HG02840 (cell line): ENCODE measurements at regions not wholly inside any gene's neighbourhood (a gene's known extent, or its start where the extent isn't known, plus 50 kb on each side); places are given as distances from the start of the nearest gene placed in this dataset.

Experiments
- ATAC-seq: cut with Tn5 transposase; IDR thresholded peaks from one replicate; pipeline ENCODE4 v1.9.1; 2021; ENCODE audit warnings: mild to moderate bottlenecking, moderate library complexity, moderate number of reproducible peaks; ENCODE audit not compliant: unreplicated experiment, low FRiP score

- ATAC-seq: no peak
Measured at GRCh38 chr7:46746695-46747687, 825.9 kb upstream of the IGFBP3 start.

GRCh38 chr7:46745707-46746090 lies 824.6 kb upstream of the IGFBP3 start:
- no peak for ATAC-seq

GRCh38 chr7:46744957-46745706 lies 824.1 kb upstream of the IGFBP3 start:
- ATAC-seq: no peak

- no peak for ATAC-seq
Measured at GRCh38 chr7:46742601-46743000, 821.5 kb upstream of the IGFBP3 start.

GRCh38 chr7:46741938-46742540 lies 821.0 kb upstream of the IGFBP3 start:
- ATAC-seq: no peak

GRCh38 chr7:46741181-46741580 lies 820.1 kb upstream of the IGFBP3 start:
- no peak for ATAC-seq

- ATAC-seq: no peak
Measured at GRCh38 chr7:46739518-46740234, 818.6 kb upstream of the IGFBP3 start.

GRCh38 chr7:46738796-46739195 lies 817.7 kb upstream of the IGFBP3 start:
- ATAC-seq: no peak

- no peak for ATAC-seq
Measured at GRCh38 chr7:46738165-46738564, 817.1 kb upstream of the IGFBP3 start.

- no peak for ATAC-seq
Measured at GRCh38 chr7:46725838-46726237, 804.8 kb upstream of the IGFBP3 start.

GRCh38 chr7:46725136-46725535 lies 804.1 kb upstream of the IGFBP3 start:
- no peak for ATAC-seq

GRCh38 chr7:46723742-46724141 lies 802.7 kb upstream of the IGFBP3 start:
- ATAC-seq: no peak

GRCh38 chr7:46723003-46723402 lies 801.9 kb upstream of the IGFBP3 start:
- no peak for ATAC-seq

GRCh38 chr7:46720761-46721160 lies 799.7 kb upstream of the IGFBP3 start:
- no peak for ATAC-seq

- no peak for ATAC-seq
Measured at GRCh38 chr7:46719616-46720015, 798.5 kb upstream of the IGFBP3 start.

- no peak for ATAC-seq
Measured at GRCh38 chr7:46716926-46717325, 795.9 kb upstream of the IGFBP3 start.

GRCh38 chr7:46715579-46715978 lies 794.5 kb upstream of the IGFBP3 start:
- no peak for ATAC-seq

GRCh38 chr7:46714904-46715303 lies 793.8 kb upstream of the IGFBP3 start:
- ATAC-seq: no peak

GRCh38 chr7:46713868-46714596 lies 793.0 kb upstream of the IGFBP3 start:
- ATAC-seq: no peak

- ATAC-seq: no peak
Measured at GRCh38 chr7:46710927-46711326, 789.9 kb upstream of the IGFBP3 start.
